GM23248 (cell line): ENCODE measurements at regions not wholly inside any gene's neighbourhood (a gene's known extent, or its start where the extent isn't known, plus 50 kb on each side); places are given as distances from the start of the nearest gene placed in this dataset.

ENCODE experiments used
- EZH2 ChIP-seq: fragments of 200-600 bp; sonication (generic); IDR thresholded peaks from 2 replicates; pipeline ENCODE4 v1.6.1; 2018; ENCODE audit warnings: antibody characterized with exemption, mild to moderate bottlenecking; ENCODE audit not compliant: insufficient read depth, poor library complexity, severe bottlenecking
- EZH2phosphoT487 ChIP-seq: fragments of 200-600 bp; sonication (generic); IDR thresholded peaks from 2 replicates; pipeline ENCODE4 v1.6.1; 2018; ENCODE audit warnings: antibody characterized with exemption, moderate library complexity, mild to moderate bottlenecking, low read depth; ENCODE audit not compliant: insufficient read depth

- TF ChIP-seq EZH2 = no peak
- no peak for TF ChIP-seq EZH2phosphoT487
These were observed 273.5 kb downstream of the CALCRL start for GRCh38 chr2:187174582-187174981.
